OCI-LY7 (cell line): ENCODE measurements at regions not wholly inside any gene's neighbourhood (a gene's known extent, or its start where the extent isn't known, plus 50 kb on each side); places are given as distances from the start of the nearest gene placed in this dataset.

Experiments
- BruUV-seq: library from RNA; stranded (reverse); fragments of 400-500 nt; replicated peaks from 2 replicates; lab custom pipeline; 2021; lab: Mats Ljungman, UMichigan
- CTCF ChIA-PET: fragments of 300-600 bp; sonication (Branson Sonifier 250); formaldehyde crosslinking; loops from one replicate; lab custom pipeline; 2022; ENCODE audit warnings: antibody characterized with exemption; ENCODE audit not compliant: unreplicated experiment; lab: Charles Lee
- POLR2A ChIA-PET: fragments of 300-600 bp; sonication (Branson Sonifier 250); formaldehyde crosslinking; loops from one replicate; lab custom pipeline; 2022; ENCODE audit warnings: antibody characterized with exemption; lab: Charles Lee
- DNase-seq: peaks from one replicate; pipeline ENCODE4 v3.0.0-alpha.2; 2015; ENCODE audit warnings: low spot score
- H2AFZ ChIP-seq: fragments of 200-600 bp; sonication (generic), shearing (Covaris generic); 2 replicates; pipeline ENCODE4 v1.6.1; 2014; ENCODE audit warnings: mild to moderate bottlenecking, antibody characterized with exemption, low read length, moderate library complexity
- H3K27ac ChIP-seq: fragments of 200-600 bp; sonication (generic); 2 replicates; pipeline ENCODE4 v1.5.1; 2014; ENCODE audit warnings: mixed run types, low read depth, mild to moderate bottlenecking, moderate library complexity, low read length, inconsistent platforms; ENCODE audit not compliant: poor library complexity, severe bottlenecking
- H3K36me3 ChIP-seq: fragments of 200-600 bp; sonication (generic); 2 replicates; pipeline ENCODE4 v1.6.1; 2014; ENCODE audit warnings: mild to moderate bottlenecking, antibody characterized with exemption, low read length, moderate library complexity, mixed read lengths; ENCODE audit not compliant: insufficient read depth
- H3K4me1 ChIP-seq: fragments of 200-600 bp; sonication (generic); 2 replicates; pipeline ENCODE4 v1.5.1; 2014; ENCODE audit warnings: mild to moderate bottlenecking, low read length; ENCODE audit not compliant: insufficient read depth, poor library complexity, severe bottlenecking
- H3K4me2 ChIP-seq: fragments of 200-600 bp; sonication (generic); 2 replicates; pipeline ENCODE4 v1.6.1; 2014; ENCODE audit warnings: mild to moderate bottlenecking, low read length
- H3K4me3 ChIP-seq: fragments of 200-600 bp; sonication (generic); 2 replicates; pipeline ENCODE4 v1.5.1; 2014; ENCODE audit warnings: mild to moderate bottlenecking, low read depth, low read length; ENCODE audit not compliant: poor library complexity, severe bottlenecking
- H3K79me2 ChIP-seq: fragments of 200-600 bp; sonication (generic); 2 replicates; pipeline ENCODE4 v1.6.1; 2016; ENCODE audit warnings: low read depth, mild to moderate bottlenecking, low read length, moderate library complexity, mixed read lengths; ENCODE audit not compliant: insufficient read depth
- H3K9me2 ChIP-seq: fragments of 200-600 bp; sonication (generic); 2 replicates; pipeline ENCODE4 v1.6.1; 2016; ENCODE audit warnings: mild to moderate bottlenecking, low read length, mixed read lengths; ENCODE audit not compliant: insufficient read depth
- H3K9me3 ChIP-seq: fragments of 200-600 bp; sonication (generic); 2 replicates; pipeline ENCODE4 v1.6.1; 2014; ENCODE audit warnings: mild to moderate bottlenecking, mixed run types, low read length, mixed read lengths
- H4K20me1 ChIP-seq: fragments of 200-600 bp; sonication (generic); 2 replicates; pipeline ENCODE4 v1.6.1; 2014; ENCODE audit warnings: mild to moderate bottlenecking, antibody characterized with exemption, low read length, moderate library complexity, mixed read lengths; ENCODE audit not compliant: insufficient read depth
- CTCF ChIP-seq: fragments of 200-600 bp; sonication (generic); conservative IDR thresholded peaks from 2 replicates; pipeline ENCODE4 v1.5.1; 2014; ENCODE audit warnings: mild to moderate bottlenecking, antibody characterized with exemption, low read length, moderate library complexity, mixed read lengths
- EZH2phosphoT487 ChIP-seq: fragments of 200-600 bp; sonication (generic); IDR thresholded peaks from 2 replicates; pipeline ENCODE4 v1.6.1; 2018; ENCODE audit warnings: low read depth, borderline replicate concordance, mild to moderate bottlenecking, mixed run types, antibody characterized with exemption, low read length, moderate library complexity, mixed read lengths
- intact Hi-C: fragments of 100-400 bp; cut with micrococcal nuclease; formaldehyde crosslinking; loops from one replicate; pipeline ENCODE4 v1.10.0; 2022; ENCODE audit not compliant: unreplicated experiment

GRCh38 chr2:59653164-59653563 lies 900.3 kb downstream of the BCL11A start:
- Histone ChIP-seq H3K4me2 (no peak overlapping the region), H3K36me3 (no peaks in the 10 kb centered on the region), H3K79me2 (no peaks in the 10 kb centered on the region), H3K27ac (no peak overlapping the region), H4K20me1 (no peaks in the 10 kb centered on the region), H3K9me3 (no peaks in the 10 kb centered on the region), H3K4me1 (no peaks in the 10 kb centered on the region), H3K9me2 (no peaks in the 10 kb centered on the region), H3K4me3 (no peak overlapping the region), H2AFZ (no peak overlapping the region)
- ChIA-PET POLR2A (interaction anchor here (0.6 to 0.9 kb wide), 3 partner anchors 11 to 1763 kb away, joined by 3 read pairs; no protein-coding TSS in a partner anchor), CTCF (no interaction called here)
- TF ChIP-seq CTCF (no peak), EZH2phosphoT487 (no peak)
- intact Hi-C loops = no loop called here
- no peak for DNase-seq
- no TSS peak for BruUV-seq

GRCh38 chr2:59630789-59631188 lies 922.7 kb downstream of the BCL11A start:
- BruUV-seq = no TSS peak
- Histone ChIP-seq H3K4me1 (no peaks in the 10 kb centered on the region), H3K9me2 (no peaks in the 10 kb centered on the region), H3K36me3 (no peaks in the 10 kb centered on the region), H4K20me1 (no peaks in the 10 kb centered on the region), H3K27ac (no peak overlapping the region), H3K4me3 (no peak overlapping the region), H3K79me2 (no peaks in the 10 kb centered on the region), H2AFZ (no peak overlapping the region), H3K4me2 (no peak overlapping the region), H3K9me3 (no peaks in the 10 kb centered on the region)
- no peak for DNase-seq
- TF ChIP-seq EZH2phosphoT487 (no peak), CTCF (no peak)
- CTCF ChIA-PET = no interaction called here
- intact Hi-C loops = no loop called here
- POLR2A ChIA-PET = no interaction called here

GRCh38 chr2:59627599-59627998 lies 925.9 kb downstream of the BCL11A start:
- no peaks in the 10 kb centered on the region for H4K20me1 ChIP-seq
- no peak overlapping the region for H3K4me2 ChIP-seq
- no peak overlapping the region for H2AFZ ChIP-seq
- no peak for TF ChIP-seq EZH2phosphoT487
- no peak for TF ChIP-seq CTCF
- ChIA-PET CTCF (no interaction called here), POLR2A (interaction anchor here (1.3 kb wide), 1 partner anchor 30 kb away, joined by 4 read pairs; no protein-coding TSS in a partner anchor)
- H3K79me2 ChIP-seq = no peaks in the 10 kb centered on the region
- H3K9me3 ChIP-seq = no peaks in the 10 kb centered on the region
- no peak overlapping the region for H3K27ac ChIP-seq
- no peak for DNase-seq
- H3K9me2 ChIP-seq = no peaks in the 10 kb centered on the region
- peaks cover 4% of the 10 kb centered on the region for H3K4me1 ChIP-seq
- no peak overlapping the region for H3K4me3 ChIP-seq
- H3K36me3 ChIP-seq = no peaks in the 10 kb centered on the region
- intact Hi-C loops = no loop called here
- no TSS peak for BruUV-seq
